H1 (cell line): ENCODE measurements at regions not wholly inside any gene's neighbourhood (a gene's known extent, or its start where the extent isn't known, plus 50 kb on each side); places are given as distances from the start of the nearest gene placed in this dataset. TPM values are rescaled to one million over a fixed set of nuclear protein-coding genes. Genes with fewer than 3 reads are reported as not detected.

Experiments used
- CTCF ChIP-seq, 3 experiments: IDR thresholded peaks; 1 replicate in 2 of 3; 2 replicates in 1 of 3; pipeline versions ENCODE4 v1.5.1 to v1.6.1; 2011; ENCODE audit warnings: low read length in 3 of 3, mild to moderate bottlenecking in 3 of 3, inconsistent platforms in 2 of 3, low read depth in 1 of 3, moderate library complexity in 1 of 3; ENCODE audit not compliant: insufficient read depth in 1 of 3; ENCODE audit errors: control extremely low read depth in 1 of 3
- POLR2A ChIP-seq, 2 experiments: IDR thresholded peaks; 1 replicate in 1 of 2; 2 replicates in 1 of 2; pipeline ENCODE4 v1.6.1; 2011; ENCODE audit warnings: low read depth in 2 of 2, low read length in 2 of 2, mild to moderate bottlenecking in 2 of 2; ENCODE audit errors: control extremely low read depth in 1 of 2
- small RNA-seq: library from polyadenylated mRNA; stranded (forward); fragments of <200 nt; extraction: miRNeasy Mini kit (QIAGEN cat#:217004); gene quantifications from one replicate; pipeline ENCODE3, GENCODE V24; 2013; ENCODE audit not compliant: insufficient read depth

- no peak for TF ChIP-seq CTCF (IDR thresholded peaks at IDR 0.05; ENCODE audit: control extremely low read depth in 1 of 3, insufficient read depth in 1 of 3, low read depth in 1 of 3, low read length in 3 of 3)
- TF ChIP-seq POLR2A (IDR thresholded peaks at IDR 0.05; ENCODE audit: control extremely low read depth in 1 of 2, low read depth in 2 of 2, low read length in 2 of 2): no peak
These were observed 52.7 kb upstream of the SLC25A33 start (continued) for GRCh38 chr1:9486466-9487140.

Small RNAs in the stretch of these regions (small RNA-seq; reads per million reads assigned to genes)
- gene RNA5SP40: not detected
